WTC11 (cell line): ENCODE measurements at regions not wholly inside any gene's neighbourhood (a gene's known extent, or its start where the extent isn't known, plus 50 kb on each side); places are given as distances from the start of the nearest gene placed in this dataset.
"Not testable (repeated sequence)": the region's sequence is repeated elsewhere in the genome, so short reads cannot be mapped to it uniquely, and the experiment has no call there.

Experiments
- ATAC-seq: fragments of 200-7000 bp; cut with Tn5 transposase; 2 replicates; pipeline ENCODE4 v1.10.0; 2021; ENCODE audit warnings: mild to moderate bottlenecking, moderate library complexity
- CTCF ChIA-PET: fragments of 300-600 bp; sonication (Branson Sonifier 250); formaldehyde crosslinking; loops from one replicate; lab custom pipeline; 2021; ENCODE audit warnings: antibody characterized with exemption; lab: Charles Lee
- POLR2A ChIA-PET: fragments of 350-600 bp; sonication (Branson Sonifier 250); formaldehyde crosslinking; loops from one replicate; lab custom pipeline; 2021; ENCODE audit warnings: antibody characterized with exemption; lab: Charles Lee
- DNase-seq: peaks from one replicate; pipeline ENCODE4 v3.0.0; 2021; ENCODE audit warnings: low spot score
- H3K27ac Mint-ChIP-seq: 2 replicates; pipeline ENCODE4 v1.8.0; 2021; ENCODE audit warnings: mixed read lengths
- H3K27me3 Mint-ChIP-seq: 2 replicates; pipeline ENCODE4 v1.8.0; 2021; ENCODE audit warnings: low read depth, mild to moderate bottlenecking, moderate library complexity, mixed read lengths
- H3K36me3 Mint-ChIP-seq: 2 replicates; pipeline ENCODE4 v1.8.0; 2021; ENCODE audit warnings: mixed read lengths
- H3K4me1 Mint-ChIP-seq: 2 replicates; pipeline ENCODE4 v1.8.0; 2022; ENCODE audit warnings: mixed read lengths
- H3K4me3 Mint-ChIP-seq: 2 replicates; pipeline ENCODE4 v1.8.0; 2021; ENCODE audit warnings: mild to moderate bottlenecking, moderate library complexity, mixed read lengths
- H3K9me3 Mint-ChIP-seq: 2 replicates; pipeline ENCODE4 v1.8.0; 2021; ENCODE audit warnings: mixed read lengths
- ARID4B ChIP-seq: sonication (generic); formaldehyde crosslinking; IDR thresholded peaks from 2 replicates; pipeline ENCODE4 v1.8.0; 2023; ENCODE audit warnings: missing genetic modification reagents, mild to moderate bottlenecking, borderline replicate concordance
- CBFB ChIP-seq: sonication (generic); formaldehyde crosslinking; IDR thresholded peaks from 2 replicates; pipeline ENCODE4 v1.8.1; 2022; ENCODE audit warnings: mild to moderate bottlenecking, low read depth, missing genetic modification reagents
- FOXK1 ChIP-seq: sonication (generic); formaldehyde crosslinking; IDR thresholded peaks from 2 replicates; pipeline ENCODE4 v1.8.0; 2022; ENCODE audit warnings: mild to moderate bottlenecking, moderate library complexity, missing genetic modification reagents
- FOXP4 ChIP-seq: sonication (generic); formaldehyde crosslinking; IDR thresholded peaks from 2 replicates; pipeline ENCODE4 v1.8.0; 2022; ENCODE audit warnings: mild to moderate bottlenecking, missing genetic modification reagents
- GABPB1 ChIP-seq: sonication (generic); formaldehyde crosslinking; IDR thresholded peaks from 2 replicates; pipeline ENCODE4 v1.8.1; 2023; ENCODE audit warnings: mild to moderate bottlenecking, missing genetic modification reagents
- JAZF1 ChIP-seq: fragments of 250-450 bp; sonication (Bioruptor Pico); IDR thresholded peaks from 2 replicates; pipeline ENCODE4 v1.9.0; 2021; ENCODE audit warnings: moderate library complexity, mild to moderate bottlenecking, inconsistent platforms
- KAT7 ChIP-seq: sonication (generic); formaldehyde crosslinking; IDR thresholded peaks from 2 replicates; pipeline ENCODE4 v1.8.1; 2023; ENCODE audit warnings: missing genetic modification reagents, mild to moderate bottlenecking, borderline replicate concordance
- MLX ChIP-seq: sonication (generic); formaldehyde crosslinking; IDR thresholded peaks from 2 replicates; pipeline ENCODE4 v1.8.1; 2023; ENCODE audit warnings: mild to moderate bottlenecking, missing genetic modification reagents, moderate library complexity
- MXD4 ChIP-seq: fragments of 250-450 bp; sonication (Bioruptor Pico); IDR thresholded peaks from 2 replicates; pipeline ENCODE4 v1.8.0; 2021; ENCODE audit warnings: mild to moderate bottlenecking, moderate library complexity, borderline replicate concordance
- NFYB ChIP-seq: sonication (generic); formaldehyde crosslinking; conservative IDR thresholded peaks from 2 replicates; pipeline ENCODE4 v1.8.0; 2022; ENCODE audit warnings: low read depth, missing genetic modification reagents
- RELA ChIP-seq: sonication (generic); formaldehyde crosslinking; IDR thresholded peaks from 2 replicates; pipeline ENCODE4 v1.8.1; 2022; ENCODE audit warnings: missing genetic modification reagents, mild to moderate bottlenecking, borderline replicate concordance
- SMAD4 ChIP-seq: sonication (generic); formaldehyde crosslinking; IDR thresholded peaks from 2 replicates; pipeline ENCODE4 v1.8.0; 2022; ENCODE audit warnings: mild to moderate bottlenecking, missing genetic modification reagents
- USF1 ChIP-seq: sonication (generic); formaldehyde crosslinking; IDR thresholded peaks from 2 replicates; pipeline ENCODE4 v1.8.0; 2022; ENCODE audit warnings: mild to moderate bottlenecking, missing genetic modification reagents
- ZBTB43 ChIP-seq: sonication (generic); formaldehyde crosslinking; IDR thresholded peaks from 2 replicates; pipeline ENCODE4 v1.8.1; 2023; ENCODE audit warnings: mild to moderate bottlenecking, missing genetic modification reagents
- ZNF219 ChIP-seq: sonication (generic); formaldehyde crosslinking; IDR thresholded peaks from 2 replicates; pipeline ENCODE4 v1.8.0; 2023; ENCODE audit warnings: missing genetic modification reagents, mild to moderate bottlenecking, borderline replicate concordance
- ZSCAN18 ChIP-seq: fragments of 250-450 bp; sonication (Bioruptor Pico); IDR thresholded peaks from 2 replicates; pipeline ENCODE4 v2.1.2; 2022; ENCODE audit warnings: mild to moderate bottlenecking, moderate library complexity

- H3K4me3 Mint-ChIP-seq: no peak overlapping the region
- H3K27me3 Mint-ChIP-seq: peaks cover 98% of the 10 kb centered on the region
- no peak for DNase-seq
- POLR2A ChIA-PET: interaction anchor here (0.9 kb wide), 1 partner anchor 155 kb away, joined by 3 read pairs; no protein-coding TSS in a partner anchor
- H3K36me3 Mint-ChIP-seq: 0 out of 2 replicates have a peak, but pooled peaks cover 5% of the 10 kb centered on the region
- CTCF ChIA-PET: no interaction called here
- H3K4me1 Mint-ChIP-seq: peaks cover 29% of the 10 kb centered on the region
- no peak overlapping the region for H3K27ac Mint-ChIP-seq
- peaks cover 10% of the 10 kb centered on the region for H3K9me3 Mint-ChIP-seq
- TF ChIP-seq MXD4 (no peak), FOXP4 (CRISPR knock-in tag) (no peak), JAZF1 (CRISPR knock-in tag) (no peak), CBFB (CRISPR knock-in tag) (no peak), KAT7 (CRISPR knock-in tag) (no peak), SMAD4 (CRISPR knock-in tag) (no peak), FOXK1 (CRISPR knock-in tag) (no peak), ZBTB43 (no peak), RELA (CRISPR knock-in tag) (no peak), NFYB (no peak), ARID4B (CRISPR knock-in tag) (no peak), USF1 (CRISPR knock-in tag) (no peak), MLX (CRISPR knock-in tag) (no peak), ZNF219 (CRISPR knock-in tag) (no peak), ZSCAN18 (CRISPR knock-in tag) (no peak), GABPB1 (CRISPR knock-in tag) (no peak)
- no peak for ATAC-seq
These were observed 452.7 kb upstream of the ADGRB3 start for GRCh38 chr6:68182386-68182785.

GRCh38 chr6:68181027-68181426, 454.1 kb upstream of the ADGRB3 start:
- POLR2A ChIA-PET, DNase-seq, H3K27ac Mint-ChIP-seq, H3K9me3 Mint-ChIP-seq, H3K36me3 Mint-ChIP-seq, H3K4me3 Mint-ChIP-seq, CTCF ChIA-PET: not testable (repeated sequence)
- Mint-ChIP-seq H3K27me3 (peaks cover 96% of the 10 kb centered on the region), H3K4me1 (peaks cover 17% of the 10 kb centered on the region)
- peak; percentile 41; the same call in 1 of the 2 replicates for ATAC-seq
